SK-N-MC (cell line): ENCODE measurements at regions not wholly inside any gene's neighbourhood (a gene's known extent, or its start where the extent isn't known, plus 50 kb on each side); places are given as distances from the start of the nearest gene placed in this dataset.

Experiments
- EZH2 ChIP-seq: fragments of 200-600 bp; sonication (generic); IDR thresholded peaks from one replicate; pipeline ENCODE4 v1.6.1; 2017; ENCODE audit warnings: antibody characterized with exemption
- POLR2AphosphoS5 ChIP-seq: IDR thresholded peaks from 2 replicates; pipeline ENCODE4 v1.6.1; 2012; ENCODE audit warnings: mild to moderate bottlenecking, low read depth, low read length, borderline replicate concordance

DNA sequence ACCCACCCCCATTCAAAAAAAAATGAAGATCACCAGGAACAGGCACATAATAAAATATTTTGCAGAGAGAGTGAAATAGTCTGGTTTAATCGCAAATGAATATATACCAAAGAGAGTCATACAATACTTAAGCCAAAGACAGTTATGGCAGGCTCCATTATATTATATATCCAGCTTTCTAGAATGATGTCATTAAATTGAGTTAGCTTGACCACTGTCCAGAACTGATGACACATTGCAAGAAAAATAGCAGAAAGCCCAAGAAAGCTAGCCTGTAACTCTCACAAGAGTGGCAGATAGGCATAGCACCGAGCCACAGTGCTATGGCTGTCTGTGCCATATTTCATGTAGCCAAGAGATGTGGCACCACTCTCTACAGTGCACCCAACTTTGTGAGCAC is 231.9 kb upstream of the SEMA6D start:
- no peak for TF ChIP-seq EZH2
- TF ChIP-seq POLR2AphosphoS5 = no peak
